Activated CD4-positive, alpha-beta T cell treated with anti-CD3 and anti-CD28 coated beads, Interleukin-2, Interleukin-6, amounts not matched to agents 100 ng/mL and 50 ng/mL, durations not matched to agents 16 hours and 8 hours (primary cell): ENCODE measurements at regions not wholly inside any gene's neighbourhood (a gene's known extent, or its start where the extent isn't known, plus 50 kb on each side); places are given as distances from the start of the nearest gene placed in this dataset.
"Not testable (repeated sequence)": the region's sequence is repeated elsewhere in the genome, so short reads cannot be mapped to it uniquely, and the experiment has no call there.

Experiments
- DNase-seq: peaks from one replicate; pipeline ENCODE4 v3.0.0-alpha.2; 2020

- no peak for DNase-seq
These were observed 405.0 kb downstream of the RAP2B start for GRCh38 chr3:153567011-153567410.

- DNase-seq: no peak
These were observed 405.5 kb downstream of the RAP2B start for GRCh38 chr3:153567556-153567955.

- DNase-seq: not testable (repeated sequence)
These were observed 408.5 kb downstream of the RAP2B start for GRCh38 chr3:153570481-153570880.

GRCh38 chr3:153572165-153572564 lies 410.1 kb downstream of the RAP2B start:
- no peak for DNase-seq

GRCh38 chr3:153572654-153573053 lies 410.6 kb downstream of the RAP2B start:
- no peak for DNase-seq

- no peak for DNase-seq
These were observed 411.5 kb downstream of the RAP2B start for GRCh38 chr3:153573481-153573880.

GRCh38 chr3:153574445-153574844 lies 412.4 kb downstream of the RAP2B start:
- DNase-seq: no peak

GRCh38 chr3:153577059-153577736 lies 415.2 kb downstream of the RAP2B start:
- peak; percentile 12 for DNase-seq

GRCh38 chr3:153578046-153578445 lies 416.0 kb downstream of the RAP2B start:
- DNase-seq: no peak

GRCh38 chr3:153590051-153590450 lies 428.0 kb downstream of the RAP2B start:
- no peak for DNase-seq

- DNase-seq: no peak
These were observed 429.7 kb downstream of the RAP2B start for GRCh38 chr3:153591561-153592245.

- peak; percentile 14 for DNase-seq
These were observed 433.3 kb downstream of the RAP2B start for GRCh38 chr3:153595186-153595815.

GRCh38 chr3:153596401-153596800 lies 434.4 kb downstream of the RAP2B start:
- peak; percentile 42 for DNase-seq

GRCh38 chr3:153599685-153600084 lies 437.7 kb downstream of the RAP2B start:
- no peak for DNase-seq

- no peak for DNase-seq
These were observed 438.9 kb downstream of the RAP2B start for GRCh38 chr3:153600896-153601295.

- DNase-seq: no peak
These were observed 439.4 kb downstream of the RAP2B start for GRCh38 chr3:153601374-153601853.

GRCh38 chr3:153602801-153603200 lies 440.8 kb downstream of the RAP2B start:
- DNase-seq: no peak

- DNase-seq: no peak
These were observed 452.1 kb downstream of the RAP2B start for GRCh38 chr3:153614140-153614539.

- DNase-seq: no peak
These were observed 452.5 kb downstream of the RAP2B start for GRCh38 chr3:153614563-153614962.

GRCh38 chr3:153615863-153616262 lies 453.8 kb downstream of the RAP2B start:
- no peak for DNase-seq

- no peak for DNase-seq
These were observed 455.4 kb downstream of the RAP2B start for GRCh38 chr3:153617463-153617862.

GRCh38 chr3:153618176-153618575 lies 456.1 kb downstream of the RAP2B start:
- no peak for DNase-seq

- DNase-seq: no peak
These were observed 457.2 kb downstream of the RAP2B start for GRCh38 chr3:153619268-153619667.

- DNase-seq: peak; percentile 77
These were observed 459.9 kb downstream of the RAP2B start for GRCh38 chr3:153621953-153622352.
